Ovary (tissue), 3 donors: ENCODE measurements at regions not wholly inside any gene's neighbourhood (a gene's known extent, or its start where the extent isn't known, plus 50 kb on each side); places are given as distances from the start of the nearest gene placed in this dataset.

Experiments
- CTCF ChIP-seq, 3 donors: fragments of 450-650 bp in 2 of 3; fragments of 200-600 bp in 1 of 3; IDR thresholded peaks; one replicate each; pipeline versions ENCODE4 v1.5.1 to v1.8.0; 2016 to 2022; ENCODE audit warnings: antibody characterized with exemption in 3 of 3, mild to moderate bottlenecking in 1 of 3
- EP300 ChIP-seq: sonication (generic); formaldehyde crosslinking; IDR thresholded peaks from one replicate; pipeline ENCODE4 v1.6.1; 2017; ENCODE audit warnings: antibody characterized with exemption
- POLR2A ChIP-seq: fragments of 450-650 bp; IDR thresholded peaks from one replicate; pipeline ENCODE4 v1.6.1; 2017; ENCODE audit warnings: antibody characterized with exemption, mild to moderate bottlenecking, moderate library complexity
- donor health status: DM: no; HTN: no; CAD: no.

DNA sequence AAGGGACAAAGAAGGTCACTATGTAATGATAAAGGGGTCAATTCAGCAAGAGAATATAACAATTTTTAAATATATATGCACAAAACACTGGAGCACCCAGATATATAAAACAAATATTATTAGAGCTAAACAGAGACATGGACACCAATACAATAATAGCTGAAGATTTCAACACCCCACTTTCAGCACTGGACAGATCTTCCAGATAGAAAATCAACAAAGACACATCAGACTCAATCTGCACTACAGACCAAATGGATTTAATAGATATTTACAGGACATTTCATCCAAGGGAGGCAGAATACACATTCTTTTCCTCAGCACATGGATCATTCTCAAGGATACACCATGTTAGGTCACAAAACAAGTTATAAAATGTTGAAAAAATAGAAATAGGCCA lies 111.4 kb downstream of the SOX3 start:
- TF ChIP-seq CTCF (IDR thresholded peaks at IDR 0.05) (no peak), POLR2A (no peak), EP300 (no peak)
